Fibroblast of pulmonary artery (primary cell): ENCODE measurements at regions not wholly inside any gene's neighbourhood (a gene's known extent, or its start where the extent isn't known, plus 50 kb on each side); places are given as distances from the start of the nearest gene placed in this dataset.

Experiments
- DNase-seq: peaks from one replicate; pipeline ENCODE4 v3.0.0-alpha.2; 2010; ENCODE audit warnings: low read depth
- H3K4me3 ChIP-seq: replicated peaks from 2 replicates; pipeline ENCODE4 v1.5.1; 2011; ENCODE audit warnings: low read depth, mild to moderate bottlenecking, control low read depth, low read length, moderate library complexity
- TF ChIP-seq, protein P1 (sequence below): IDR thresholded peaks from 2 replicates; pipeline ENCODE4 v1.5.1; 2011; ENCODE audit warnings: mild to moderate bottlenecking, control low read depth, low read length, inconsistent platforms; ENCODE audit errors: missing control alignments

DNA sequence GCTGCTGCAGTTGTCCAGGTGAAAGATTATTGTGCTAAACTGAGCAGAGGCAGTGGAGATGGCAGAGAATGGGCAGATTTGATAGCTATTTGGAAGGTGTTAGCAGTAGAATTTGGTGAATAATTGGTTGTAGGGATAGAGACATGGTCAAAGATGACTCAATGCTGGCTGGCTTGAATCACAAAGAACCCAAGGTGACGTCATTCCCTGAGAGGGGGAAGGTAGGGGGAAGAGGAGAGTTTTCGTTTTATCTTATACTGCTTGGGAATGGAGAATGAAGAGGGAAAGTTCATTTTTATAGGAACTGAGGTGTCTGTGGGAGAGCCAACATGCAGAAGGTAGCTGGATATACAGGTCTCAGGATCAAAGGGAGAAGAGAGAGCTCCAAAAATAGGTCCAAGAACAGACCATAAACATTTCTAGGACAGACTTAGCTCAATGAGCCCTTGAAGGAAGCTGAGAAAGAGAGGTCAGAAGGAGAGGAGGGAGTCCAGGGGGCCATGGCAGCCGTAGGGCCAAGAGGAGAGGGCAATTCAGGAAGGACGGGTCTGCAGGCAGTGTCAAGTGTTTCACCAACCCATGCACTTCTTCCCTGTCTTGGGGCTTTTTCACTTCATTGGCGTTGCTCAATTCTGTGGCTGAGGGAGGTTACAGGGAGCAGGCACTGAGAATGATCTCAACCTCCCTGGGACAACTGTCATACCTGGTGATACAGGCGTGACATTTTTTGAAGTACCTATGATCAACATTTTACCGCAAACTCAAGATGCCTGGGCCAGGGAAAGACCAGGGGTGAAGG, 281.3 kb downstream of the TDRD15 start:
- DNase-seq, result no peak
- H3K4me3 ChIP-seq, result no peak overlapping the region
- TF ChIP-seq, protein P1, sequence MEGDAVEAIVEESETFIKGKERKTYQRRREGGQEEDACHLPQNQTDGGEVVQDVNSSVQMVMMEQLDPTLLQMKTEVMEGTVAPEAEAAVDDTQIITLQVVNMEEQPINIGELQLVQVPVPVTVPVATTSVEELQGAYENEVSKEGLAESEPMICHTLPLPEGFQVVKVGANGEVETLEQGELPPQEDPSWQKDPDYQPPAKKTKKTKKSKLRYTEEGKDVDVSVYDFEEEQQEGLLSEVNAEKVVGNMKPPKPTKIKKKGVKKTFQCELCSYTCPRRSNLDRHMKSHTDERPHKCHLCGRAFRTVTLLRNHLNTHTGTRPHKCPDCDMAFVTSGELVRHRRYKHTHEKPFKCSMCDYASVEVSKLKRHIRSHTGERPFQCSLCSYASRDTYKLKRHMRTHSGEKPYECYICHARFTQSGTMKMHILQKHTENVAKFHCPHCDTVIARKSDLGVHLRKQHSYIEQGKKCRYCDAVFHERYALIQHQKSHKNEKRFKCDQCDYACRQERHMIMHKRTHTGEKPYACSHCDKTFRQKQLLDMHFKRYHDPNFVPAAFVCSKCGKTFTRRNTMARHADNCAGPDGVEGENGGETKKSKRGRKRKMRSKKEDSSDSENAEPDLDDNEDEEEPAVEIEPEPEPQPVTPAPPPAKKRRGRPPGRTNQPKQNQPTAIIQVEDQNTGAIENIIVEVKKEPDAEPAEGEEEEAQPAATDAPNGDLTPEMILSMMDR, result no peak

DNA sequence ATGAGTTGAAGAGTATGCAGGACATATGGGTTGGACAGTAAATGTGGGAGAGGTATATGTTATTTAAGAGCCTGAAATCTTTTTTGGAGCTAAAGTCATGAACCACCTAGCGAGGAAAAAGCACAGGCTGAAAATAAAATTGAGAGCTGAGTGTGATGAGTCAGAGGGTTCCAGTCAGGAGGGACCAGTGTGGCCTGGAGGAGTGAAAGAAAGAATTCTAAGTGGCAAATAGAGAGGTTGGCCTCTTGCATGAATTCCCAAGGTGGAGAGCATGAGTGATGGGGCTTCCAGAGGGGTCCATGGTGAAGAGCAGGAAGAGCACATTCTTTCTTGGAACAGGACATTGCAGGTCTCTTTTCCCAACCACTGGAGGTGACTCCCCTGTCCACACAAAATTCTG, 282.6 kb downstream of the TDRD15 start:
- no peak overlapping the region for H3K4me3 ChIP-seq
- no peak for DNase-seq
- TF ChIP-seq, protein P1, result no peak

DNA sequence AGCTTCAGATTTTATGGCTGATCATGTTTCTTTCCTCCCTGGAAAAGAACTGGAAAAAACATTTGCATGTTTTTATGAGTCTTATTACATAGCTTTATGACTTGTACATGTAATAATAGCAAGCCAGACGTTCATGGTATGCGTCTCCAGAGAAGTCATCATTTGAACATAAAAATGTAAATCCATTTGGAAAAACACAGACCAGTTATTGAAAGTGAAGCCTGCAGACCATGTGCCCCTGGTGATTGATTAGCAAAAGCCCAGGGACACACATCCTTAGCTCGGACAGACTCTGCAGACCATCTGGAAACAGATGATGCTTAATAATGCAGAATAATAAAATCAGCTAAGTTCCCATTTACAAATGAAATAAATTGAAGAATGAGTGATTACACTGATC, 283.1 kb downstream of the TDRD15 start:
- H3K4me3 ChIP-seq, result no peak overlapping the region
- no peak for DNase-seq
- TF ChIP-seq, protein P1, result no peak

DNA sequence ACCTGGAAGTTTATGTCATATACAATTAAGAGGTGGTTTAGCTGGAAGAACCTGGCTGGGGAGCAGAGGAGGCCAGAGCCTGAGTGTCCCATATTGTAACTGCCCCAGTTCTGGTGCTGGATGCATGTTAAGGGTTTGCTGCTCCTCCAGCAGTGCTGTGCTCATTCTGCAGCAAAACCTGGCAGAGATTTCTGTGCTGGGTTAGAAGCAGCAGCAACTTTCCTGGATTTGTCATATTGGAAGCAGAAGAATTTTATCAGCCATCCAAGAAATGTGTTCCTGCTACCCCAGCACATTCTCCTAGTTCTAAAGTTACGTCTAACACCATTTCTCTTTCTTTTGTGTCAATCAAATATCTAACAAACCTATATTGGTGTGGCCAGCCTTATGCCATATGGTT, 284.1 kb downstream of the TDRD15 start:
- TF ChIP-seq, protein P1, result no peak
- no peak for DNase-seq
- no peak overlapping the region for H3K4me3 ChIP-seq

DNA sequence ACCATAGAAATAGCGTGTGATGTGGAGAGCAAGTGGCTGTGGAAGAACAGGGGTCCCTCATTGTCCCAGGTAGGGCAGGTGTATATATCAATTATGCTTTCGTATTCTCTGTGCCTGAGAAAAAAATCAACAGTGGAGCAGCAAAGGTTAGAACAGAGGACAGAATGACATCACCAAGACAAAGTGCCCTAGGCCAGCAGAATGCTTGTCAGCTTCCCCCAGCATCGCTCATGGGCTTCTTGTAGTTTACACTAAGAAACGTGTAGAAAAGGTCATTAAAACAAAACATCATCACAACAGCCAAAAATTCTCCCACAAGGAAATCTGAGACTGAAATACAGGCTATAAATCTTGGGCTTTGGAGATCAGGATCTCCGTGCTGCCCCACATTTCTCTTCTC, 288.0 kb downstream of the TDRD15 start:
- H3K4me3 ChIP-seq, result no peak overlapping the region
- TF ChIP-seq, protein P1, result no peak
- DNase-seq, result no peak

DNA sequence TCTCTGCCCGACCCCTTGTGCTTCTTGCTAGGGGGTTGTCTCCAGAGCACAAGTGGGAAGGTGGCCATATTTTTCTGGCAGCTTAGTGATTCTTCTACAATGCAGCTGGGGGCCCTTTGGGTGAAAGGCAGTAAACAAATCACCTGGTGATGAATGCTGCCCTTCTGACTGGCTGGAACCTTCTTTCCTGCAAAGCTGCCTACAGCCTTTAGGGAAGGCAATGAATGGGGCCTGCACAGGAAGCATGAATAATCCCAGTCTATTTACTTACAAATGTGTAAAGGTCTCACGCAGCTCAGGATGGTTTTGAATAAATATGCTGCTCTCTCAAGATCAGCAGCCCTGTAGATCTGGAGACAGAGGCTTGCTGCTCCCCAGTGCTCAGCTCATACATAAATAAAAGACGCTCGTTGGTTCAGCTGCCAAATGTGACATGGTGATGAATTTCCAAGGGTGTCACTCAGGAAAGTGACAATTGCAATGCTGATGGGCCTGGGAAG, 289.2 kb downstream of the TDRD15 start:
- no peak for DNase-seq
- H3K4me3 ChIP-seq, result no peak overlapping the region
- TF ChIP-seq, protein P1, result no peak

DNA sequence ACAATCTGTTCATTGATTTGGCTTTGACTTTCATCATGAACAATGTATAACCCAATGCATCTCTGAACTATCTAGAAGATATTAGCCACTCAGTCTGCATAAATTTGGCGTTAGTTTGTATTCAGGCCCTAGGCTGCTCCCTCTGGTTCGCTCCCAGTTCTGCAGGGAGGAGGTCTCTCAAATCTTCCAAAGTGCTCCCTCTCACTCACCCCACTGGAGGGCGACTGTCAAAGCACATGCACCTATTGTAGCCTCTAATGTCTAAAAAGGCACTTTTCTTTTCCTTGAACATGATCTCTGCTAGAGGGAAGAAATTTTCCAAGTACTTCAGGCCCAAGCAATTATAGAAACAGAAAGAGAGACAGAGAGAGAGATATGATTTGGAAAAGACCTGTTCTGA, 291.5 kb downstream of the TDRD15 start:
- no peak for DNase-seq
- TF ChIP-seq, protein P1, result no peak
- H3K4me3 ChIP-seq, result no peak overlapping the region
